Hematopoietic multipotent progenitor cell treated with erythropoietin and hydrocortisone succinate and interleukin-3 and kit ligand, for 17 days (in vitro differentiated cells): ENCODE measurements at regions not wholly inside any gene's neighbourhood (a gene's known extent, or its start where the extent isn't known, plus 50 kb on each side); places are given as distances from the start of the nearest gene placed in this dataset.
"Not testable (repeated sequence)": the region's sequence is repeated elsewhere in the genome, so short reads cannot be mapped to it uniquely, and the experiment has no call there.

Experiments used
- DNase-seq: peaks from one replicate; pipeline ENCODE4 v3.0.0-alpha.2; 2015; ENCODE audit warnings: low spot score

DNA sequence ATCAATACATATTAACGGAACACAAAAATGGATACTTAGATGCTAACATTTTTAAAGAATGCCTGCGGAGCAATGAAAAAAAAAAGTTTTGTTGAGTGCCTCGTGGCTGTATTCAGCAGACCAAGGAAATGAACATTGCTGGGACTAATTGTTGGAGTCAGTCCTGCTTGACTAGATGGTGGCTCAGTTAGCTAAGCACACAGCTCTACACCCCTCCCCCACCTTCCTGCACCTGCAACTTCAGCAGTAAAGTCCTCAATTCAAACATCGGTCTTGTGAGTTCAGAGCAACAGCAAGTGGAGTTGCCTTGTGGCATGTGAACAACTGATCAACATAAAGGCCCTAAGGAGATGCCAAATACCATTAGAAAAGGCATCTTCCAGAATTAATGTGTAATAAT, 326.0 kb upstream of the NPSR1 start:
- no peak for DNase-seq

DNA sequence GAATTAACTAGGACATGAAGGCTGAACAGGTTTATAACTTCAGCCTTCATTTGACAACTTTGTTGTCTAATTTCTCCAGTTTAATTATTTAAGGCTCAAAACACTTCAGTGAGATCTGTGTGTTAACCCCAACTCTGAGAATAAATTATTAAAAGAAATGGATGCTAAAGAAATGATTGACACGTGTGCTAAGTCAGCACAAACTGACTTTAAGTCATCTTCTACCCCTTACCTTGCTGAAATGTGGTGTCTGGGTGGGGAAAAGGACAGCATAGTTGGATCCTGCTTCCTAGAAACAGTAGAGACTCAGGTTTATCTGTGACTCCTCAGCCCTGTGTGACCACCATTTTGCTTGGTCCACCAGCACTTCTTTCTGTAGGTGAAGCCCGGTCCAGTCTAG, 324.8 kb upstream of the NPSR1 start:
- DNase-seq, result no peak

DNA sequence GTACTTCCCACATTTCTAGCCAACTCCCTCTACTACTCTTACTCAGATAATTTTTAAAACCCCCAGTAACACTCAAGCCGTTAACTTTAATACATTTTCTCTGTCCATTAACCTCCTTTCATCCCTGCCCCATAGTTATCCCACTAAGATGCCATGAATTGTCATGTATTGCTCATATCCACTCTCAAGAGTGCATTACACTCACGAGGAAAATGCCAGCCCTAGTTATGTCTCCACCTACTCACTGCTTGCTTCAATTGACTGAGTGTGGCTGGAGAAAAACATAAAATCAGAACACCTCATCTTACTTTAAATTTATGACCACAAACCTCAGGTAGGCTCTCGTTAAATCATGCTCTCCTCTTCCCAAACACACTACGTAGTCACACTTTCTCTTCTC, 324.1 kb upstream of the NPSR1 start:
- no peak for DNase-seq

DNA sequence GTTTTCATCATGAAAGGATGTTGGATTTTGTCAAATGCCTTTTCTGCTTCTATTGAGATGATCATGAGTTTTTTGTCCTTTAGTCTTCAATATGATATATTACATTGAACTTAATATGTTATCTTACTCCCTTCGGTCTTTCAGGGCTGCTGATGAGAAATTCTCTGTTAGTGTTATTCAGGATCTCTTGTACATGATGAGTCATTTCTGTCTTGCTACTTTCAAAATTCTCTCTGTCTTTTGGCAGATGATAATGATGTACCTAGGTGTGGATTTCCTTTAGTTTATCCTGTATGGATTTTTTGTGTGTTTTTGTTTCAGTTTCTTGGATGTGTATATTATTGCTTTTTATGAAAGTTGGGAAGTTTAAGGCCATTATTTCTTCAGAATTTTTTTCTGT, 320.9 kb upstream of the NPSR1 start:
- no peak for DNase-seq

DNA sequence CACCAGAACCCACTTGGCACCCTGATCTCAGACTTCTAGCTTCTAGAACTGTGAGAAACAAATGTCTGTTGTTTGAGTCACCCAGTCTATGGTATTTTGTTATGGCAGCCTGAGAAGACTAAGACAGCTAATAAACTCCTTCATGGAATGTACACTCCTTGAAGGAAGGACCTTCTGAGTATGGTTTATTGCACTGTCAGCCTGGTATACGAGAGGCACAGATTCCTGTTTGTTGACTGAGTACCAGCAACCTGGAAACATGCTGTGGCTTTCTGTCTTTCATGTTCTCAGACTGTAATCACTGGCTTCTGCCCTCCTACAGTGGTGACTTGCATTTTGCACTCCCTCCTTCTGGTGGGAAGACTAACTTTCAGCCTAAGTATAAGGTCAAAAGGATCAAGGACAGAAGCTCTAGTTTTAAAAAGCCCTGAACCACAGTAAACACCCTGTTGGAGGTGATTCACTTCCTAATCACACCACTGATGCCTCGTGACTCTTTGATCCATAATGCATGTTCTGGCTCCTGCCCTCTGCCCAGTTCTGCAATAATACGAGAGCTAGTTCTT, 319.0 kb upstream of the NPSR1 start:
- DNase-seq, result no peak

DNA sequence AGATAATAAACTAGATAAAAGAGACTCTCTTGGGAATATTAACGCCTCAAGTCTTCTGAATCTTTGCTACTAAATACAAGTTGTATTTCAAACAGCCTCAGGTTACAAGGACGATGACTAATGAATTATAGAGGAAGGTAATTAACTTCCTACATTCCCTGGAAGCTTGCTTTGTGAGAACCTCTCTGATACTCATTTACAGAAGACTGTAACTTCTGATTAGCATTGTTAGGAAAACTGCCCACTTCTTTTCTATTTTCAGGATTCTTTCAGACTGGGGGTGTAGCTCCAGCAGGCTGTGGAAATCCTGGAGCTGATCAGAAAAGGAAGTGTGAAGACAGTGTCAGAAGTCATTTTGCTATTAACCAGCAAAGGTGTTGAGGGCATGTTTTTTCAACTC, 316.7 kb upstream of the NPSR1 start:
- no peak for DNase-seq

DNA sequence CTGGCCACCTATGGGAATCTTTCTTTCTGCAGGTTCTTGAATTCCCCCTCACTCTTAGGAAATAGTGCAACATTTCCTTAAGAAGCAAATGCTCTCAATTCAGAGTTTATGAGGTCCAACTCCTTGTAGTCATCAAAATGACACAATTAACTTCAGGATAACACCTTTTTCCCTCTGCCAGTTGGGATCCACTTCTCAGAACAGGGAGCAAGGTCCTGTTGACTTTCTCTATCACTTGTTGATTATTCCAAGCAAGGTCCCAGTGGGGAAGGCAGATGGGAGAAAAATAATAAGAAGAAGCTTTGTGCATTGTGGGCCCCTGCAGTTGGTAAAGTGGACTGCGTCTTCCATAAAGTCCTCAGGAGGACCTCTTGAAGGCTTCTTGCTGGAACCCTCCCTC, 315.6 kb upstream of the NPSR1 start:
- no peak for DNase-seq

DNA sequence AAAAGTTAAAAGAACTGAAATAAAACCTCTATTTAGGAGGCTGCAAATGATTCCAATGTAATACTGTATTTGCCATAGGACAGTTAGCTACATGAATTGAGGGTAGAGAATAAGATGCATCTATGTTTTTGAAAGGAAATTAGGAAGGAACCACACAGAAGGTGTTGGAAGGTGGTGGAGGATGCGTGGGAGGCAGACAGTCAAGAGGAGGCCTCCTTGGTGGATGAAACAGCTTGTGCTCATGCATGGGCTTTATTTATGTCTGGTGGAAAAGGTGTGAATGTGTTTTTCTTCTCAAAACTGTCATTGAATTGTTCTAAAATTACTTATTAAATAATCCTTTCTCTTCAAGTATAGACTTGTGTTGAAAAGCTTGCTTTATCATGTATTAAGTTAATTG, 314.4 kb upstream of the NPSR1 start:
- DNase-seq, result no peak

DNA sequence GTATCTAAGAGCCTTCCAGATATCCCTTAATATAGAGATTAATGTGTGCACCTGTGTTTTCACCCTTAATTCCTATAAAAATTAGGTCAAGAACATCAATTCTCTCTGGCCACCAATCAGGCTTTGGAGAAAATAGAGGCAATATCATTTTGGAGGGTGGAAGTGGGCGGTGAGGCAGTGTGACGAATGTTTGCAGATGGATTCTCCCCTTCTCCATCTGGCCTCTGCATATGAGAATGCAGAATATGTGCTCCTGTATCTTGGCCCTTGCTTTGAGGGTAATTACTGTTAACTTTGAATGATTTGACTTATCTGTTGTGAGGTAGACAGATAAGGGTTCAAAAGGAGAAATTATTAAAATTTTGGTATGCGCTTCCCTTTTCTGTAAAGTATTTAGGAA, 304.0 kb upstream of the NPSR1 start:
- DNase-seq, result no peak

DNA sequence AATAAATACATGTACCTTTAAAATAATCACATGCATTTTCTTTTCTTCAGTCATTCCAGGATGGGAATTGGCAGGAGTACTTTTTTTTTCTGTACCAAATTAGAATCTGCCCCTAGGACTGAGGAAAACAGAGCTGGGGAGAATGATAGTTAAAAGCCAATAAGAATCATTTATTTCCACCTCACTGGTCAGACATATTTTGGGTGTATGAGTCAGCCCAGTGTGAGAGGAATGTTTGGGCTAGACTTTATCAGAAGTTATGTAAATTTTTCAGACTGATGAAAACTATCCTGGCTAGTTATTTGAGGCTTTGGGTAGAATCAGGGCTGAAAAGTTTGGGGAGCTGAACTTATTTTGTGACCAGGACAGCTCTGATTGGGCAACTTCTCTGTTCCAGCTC, 303.1 kb upstream of the NPSR1 start:
- DNase-seq, result no peak

DNA sequence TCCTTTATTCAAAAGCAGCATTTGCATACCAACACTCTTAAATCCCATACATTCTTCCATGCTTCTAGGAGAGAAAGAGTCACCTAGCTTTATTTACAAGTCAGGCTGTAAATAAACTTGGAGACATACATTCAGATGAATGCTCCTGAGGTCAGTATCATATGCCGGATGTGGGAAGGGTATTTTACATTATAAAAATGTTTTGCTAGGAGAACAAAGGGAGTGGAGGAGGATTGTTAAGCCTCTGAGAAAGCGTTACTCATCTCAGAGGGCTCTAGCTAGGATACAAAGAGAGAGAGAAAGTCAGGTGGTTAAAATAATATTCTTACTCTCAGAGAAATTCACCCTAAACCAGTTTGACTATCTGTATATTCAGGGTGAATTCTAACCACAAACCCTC, 300.9 kb upstream of the NPSR1 start:
- DNase-seq, result no peak

DNA sequence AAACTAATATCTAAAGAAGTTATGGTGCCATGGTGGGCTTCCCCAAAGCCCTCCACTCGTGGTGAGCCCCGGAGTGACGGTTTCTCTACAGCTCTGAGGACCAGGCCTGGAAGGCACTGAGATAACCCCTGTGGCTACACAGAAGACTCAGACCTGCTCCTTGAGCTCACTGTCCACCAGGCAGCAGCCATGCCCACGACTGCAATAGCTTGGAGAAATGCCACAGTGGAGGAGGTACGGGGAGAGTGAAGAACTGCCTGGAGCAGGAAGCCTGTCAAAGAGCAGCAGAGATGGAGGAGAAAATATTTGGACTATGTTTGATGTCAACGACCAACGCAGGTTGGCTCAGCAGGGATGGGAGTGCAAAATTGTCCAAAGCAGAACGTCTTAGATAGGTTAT, 300.1 kb upstream of the NPSR1 start:
- no peak for DNase-seq

DNA sequence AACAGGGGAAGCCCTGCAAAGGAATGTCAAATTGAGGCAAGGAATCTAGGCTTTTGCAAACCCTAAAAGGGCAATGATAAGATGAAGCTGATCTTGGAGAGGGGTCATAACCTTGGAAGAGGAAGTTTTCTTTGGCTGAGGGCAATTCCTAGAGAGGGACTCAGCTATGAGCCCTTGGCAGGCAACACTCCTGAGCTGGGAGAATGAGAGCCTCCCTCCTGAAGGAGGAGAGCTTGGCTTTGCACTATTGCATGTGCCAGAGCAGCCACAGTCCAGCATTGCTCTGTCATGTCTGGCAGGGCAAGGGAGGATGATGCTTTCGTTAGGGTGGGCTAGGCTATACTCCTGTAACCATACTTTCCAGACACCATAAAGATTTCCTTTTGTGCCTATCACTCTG, 299.4 kb upstream of the NPSR1 start:
- not testable (repeated sequence) for DNase-seq

DNA sequence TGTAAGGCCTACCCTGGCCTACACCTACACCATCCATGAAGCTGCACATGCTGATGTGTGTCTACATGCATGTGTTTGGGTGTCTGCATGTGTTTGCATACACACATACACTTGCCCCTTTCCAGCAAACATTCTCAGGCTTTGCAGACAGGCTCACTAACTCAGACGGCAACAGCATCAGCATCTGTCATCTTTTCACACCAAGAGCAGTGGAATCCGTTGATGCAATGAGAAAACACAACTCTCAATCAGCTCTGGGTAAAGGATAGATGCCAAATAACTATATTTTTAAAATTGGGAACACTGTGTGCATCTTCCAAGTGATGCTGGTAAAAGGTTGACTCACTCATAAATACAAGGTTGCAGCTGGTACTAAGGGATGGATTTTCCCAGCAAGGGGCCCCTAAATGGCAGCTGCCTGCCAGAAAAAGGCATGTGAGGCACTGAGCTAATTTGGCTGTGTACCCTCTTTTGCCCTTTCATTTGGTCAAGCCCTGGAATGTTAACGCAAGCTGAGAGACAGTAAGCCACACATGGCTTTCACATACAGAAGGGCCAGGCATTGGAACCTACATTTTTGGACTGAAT, 296.3 kb upstream of the NPSR1 start:
- DNase-seq, result no peak

DNA sequence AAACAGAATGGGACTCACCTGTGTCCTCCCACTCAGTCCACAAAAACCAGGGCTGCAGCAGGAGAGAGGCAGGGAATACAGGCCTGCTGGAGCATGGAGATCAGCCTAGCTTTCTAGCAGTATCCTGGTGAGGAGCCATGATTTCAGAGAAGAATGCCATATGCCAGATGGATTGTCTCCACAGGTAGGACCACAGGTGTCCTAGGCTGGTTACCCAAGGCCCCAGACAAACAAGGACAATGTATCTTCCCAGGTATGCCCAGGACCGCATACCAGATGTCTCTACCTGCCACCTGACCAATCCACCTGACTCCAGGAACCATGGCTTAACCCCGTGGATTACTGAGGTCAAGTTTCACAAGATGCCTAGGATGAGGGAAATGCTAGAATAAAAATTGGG, 295.4 kb upstream of the NPSR1 start:
- no peak for DNase-seq

DNA sequence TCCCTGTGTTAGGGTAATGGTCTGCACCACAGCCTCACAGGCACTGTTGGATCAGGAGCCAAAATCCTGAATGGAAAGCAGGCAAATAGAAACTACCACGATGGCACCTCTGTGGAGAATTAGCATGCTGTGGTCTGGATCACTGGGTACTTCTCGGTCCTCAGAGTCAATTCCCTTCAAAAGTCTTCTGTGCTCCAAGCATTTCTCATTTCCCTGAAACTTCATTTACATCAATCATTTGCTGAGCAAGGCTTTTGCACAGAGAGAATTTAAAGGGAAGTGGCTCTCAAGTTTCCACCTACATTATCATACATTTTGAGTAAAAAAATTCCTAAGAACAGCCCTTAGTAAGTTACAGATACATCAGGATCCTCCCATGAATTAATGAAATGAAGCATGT, 293.9 kb upstream of the NPSR1 start:
- no peak for DNase-seq

DNA sequence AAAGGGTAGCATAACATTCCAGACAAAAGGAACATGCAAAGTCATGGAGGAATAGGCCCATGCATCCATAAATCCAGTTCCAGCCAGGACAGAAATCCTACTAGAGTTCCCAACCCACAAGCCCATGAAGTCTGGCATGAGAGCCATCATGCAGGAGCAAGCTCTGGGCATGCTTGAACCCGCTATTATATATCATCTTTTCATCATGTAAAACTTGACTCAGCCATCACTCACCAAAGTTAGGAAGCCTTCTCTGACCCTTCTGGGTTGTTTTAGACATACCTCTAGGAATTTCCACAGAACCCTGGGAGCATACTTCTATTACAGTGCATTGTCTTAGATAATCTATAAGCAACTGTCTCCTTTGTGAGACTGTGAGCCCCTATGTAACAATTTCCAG, 293.0 kb upstream of the NPSR1 start:
- no peak for DNase-seq

DNA sequence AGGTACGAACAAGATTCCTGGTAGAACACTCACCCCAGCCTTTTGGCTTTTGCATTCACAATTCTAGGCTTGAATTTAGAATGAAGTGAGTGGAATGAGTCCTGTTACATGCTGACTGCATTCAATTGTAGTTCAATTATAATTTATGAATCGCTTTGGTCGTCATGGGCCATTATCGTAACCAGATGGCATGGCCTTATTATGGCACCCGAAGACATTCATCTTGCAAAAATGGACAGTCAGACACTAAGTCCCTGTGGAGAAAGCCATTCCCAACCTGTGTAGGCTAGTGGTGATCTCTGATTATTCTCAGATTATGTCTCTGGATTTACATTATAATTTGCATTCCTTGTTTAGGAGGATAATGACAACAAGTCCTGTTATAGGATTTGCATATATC, 292.4 kb upstream of the NPSR1 start:
- DNase-seq, result no peak

DNA sequence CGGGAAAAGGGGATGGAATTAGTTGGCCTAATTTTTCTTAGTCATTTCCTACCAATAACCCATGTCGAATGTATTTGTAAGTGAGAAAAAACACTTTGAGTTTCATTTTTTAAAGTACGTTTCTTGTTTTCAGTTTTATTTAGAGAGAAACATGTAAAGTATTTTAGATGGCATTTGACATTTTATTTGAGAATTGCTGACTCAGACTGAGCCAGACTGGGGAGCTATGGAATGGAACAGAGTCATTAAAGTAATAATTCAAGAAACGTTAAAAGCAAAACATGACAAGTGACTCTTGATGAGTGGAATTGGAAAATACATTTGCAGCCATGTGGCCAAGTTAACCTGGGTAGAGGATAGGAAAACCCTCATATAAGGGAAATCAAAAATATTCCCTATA, 286.1 kb upstream of the NPSR1 start:
- no peak for DNase-seq

DNA sequence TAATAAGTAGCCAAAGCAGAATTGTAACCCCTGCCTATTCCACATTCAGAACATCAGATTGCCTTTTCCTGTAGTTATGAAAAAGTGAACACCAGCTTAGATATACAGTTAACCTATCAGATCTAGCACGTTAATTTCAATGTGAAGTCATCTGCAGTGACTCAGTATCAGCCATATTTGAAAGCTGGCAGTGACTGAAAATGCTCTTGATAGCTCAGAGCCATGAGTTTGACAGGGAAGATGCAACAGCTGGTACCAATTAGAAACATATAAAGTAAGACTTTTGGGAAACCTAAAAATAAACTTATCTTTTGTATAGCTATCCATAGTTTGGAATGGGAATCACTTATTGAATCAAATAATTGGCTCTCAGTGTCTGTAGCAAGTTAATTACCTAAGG, 284.1 kb upstream of the NPSR1 start:
- no peak for DNase-seq

DNA sequence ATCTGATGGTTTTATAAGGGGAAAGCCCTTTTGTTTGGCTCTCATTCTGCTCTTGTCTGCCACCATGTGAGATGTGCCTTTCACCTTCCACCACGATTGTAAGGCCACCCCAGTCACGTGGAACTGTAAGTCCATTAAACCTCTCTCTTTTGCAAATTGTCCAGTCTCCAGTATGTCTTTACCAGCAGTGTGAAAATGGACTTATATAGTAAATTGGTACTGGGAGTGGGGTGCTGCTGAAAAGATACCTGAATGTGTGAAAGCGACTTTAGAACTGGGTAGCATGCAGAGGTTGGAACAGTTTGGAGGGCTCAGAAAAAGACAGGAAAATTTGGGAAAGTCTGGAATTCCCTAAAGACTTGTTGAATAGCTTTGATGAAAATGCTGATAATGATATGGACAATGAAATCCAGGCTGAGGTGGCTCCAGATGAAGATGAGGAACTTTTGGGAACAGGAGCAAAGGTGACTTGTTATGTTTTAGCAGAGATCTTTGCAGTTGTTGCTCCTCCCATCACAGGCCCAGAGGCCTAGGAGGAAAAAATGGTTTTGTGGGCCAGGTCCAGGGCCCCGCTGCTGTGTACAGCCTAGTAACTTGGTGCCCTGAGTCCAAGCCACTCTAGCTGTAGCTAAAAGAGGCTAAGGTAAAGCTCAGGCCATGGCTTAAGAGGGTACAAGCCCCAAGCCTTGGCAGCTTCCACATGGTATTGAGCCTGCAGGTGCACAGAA, 275.7 kb upstream of the NPSR1 start:
- DNase-seq, result no peak

DNA sequence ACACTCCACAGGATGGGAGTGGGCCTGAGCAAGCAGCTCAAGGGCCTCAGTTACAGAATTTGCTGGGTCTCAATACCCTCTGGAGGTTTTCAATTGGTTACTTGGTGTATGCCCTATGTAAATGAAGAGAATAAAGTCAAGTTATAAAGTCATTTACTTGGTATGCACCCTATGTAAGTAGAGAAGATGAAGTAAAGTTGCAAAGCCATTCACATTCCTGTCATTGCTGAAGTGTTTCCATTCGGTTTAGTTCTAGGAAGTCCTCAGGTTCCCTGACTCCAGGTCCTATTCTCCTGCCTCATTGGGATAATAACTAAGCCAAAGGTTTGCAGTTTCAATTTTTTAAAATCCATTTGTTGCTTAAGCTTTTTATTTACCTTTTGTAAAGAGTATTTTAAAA, 272.6 kb upstream of the NPSR1 start:
- DNase-seq, result no peak

DNA sequence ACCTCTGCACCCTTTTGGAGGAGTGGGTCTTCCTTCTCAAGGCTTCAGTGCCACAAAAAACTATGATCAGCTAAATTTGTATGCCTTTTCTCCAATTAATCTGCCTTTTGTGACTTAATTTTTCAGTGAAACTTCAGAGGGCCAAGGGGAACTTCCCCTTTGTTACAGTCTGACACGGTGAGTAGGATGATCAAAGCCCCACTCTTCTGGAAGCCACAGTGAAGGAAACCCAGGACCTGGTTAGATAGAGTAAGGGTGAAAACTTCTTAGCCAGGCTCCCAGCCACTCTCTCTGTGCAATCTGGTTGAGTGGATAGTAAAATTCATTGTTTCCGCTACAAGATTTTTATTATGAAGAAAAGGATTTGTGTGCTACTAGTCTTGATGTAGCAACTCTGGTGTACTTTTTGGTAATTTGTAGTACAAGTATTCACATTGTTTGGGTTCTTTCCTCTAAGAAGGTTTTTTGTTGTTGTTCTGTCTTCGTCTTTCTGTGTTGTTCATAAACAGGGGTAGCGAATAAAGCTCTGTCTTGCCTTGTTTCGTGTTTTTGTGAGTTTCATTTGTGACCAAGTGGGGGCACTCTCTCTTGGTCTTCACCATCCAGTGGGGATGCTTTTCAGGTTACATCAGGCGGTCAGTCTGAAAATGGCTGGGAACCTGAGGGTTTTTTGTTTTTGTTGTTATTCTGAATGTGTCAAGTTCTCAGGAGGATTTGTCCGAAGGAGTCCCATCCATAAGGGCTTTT, 268.5 kb upstream of the NPSR1 start:
- DNase-seq, result no peak
